HEK293T (cell line): ENCODE measurements at regions not wholly inside any gene's neighbourhood (a gene's known extent, or its start where the extent isn't known, plus 50 kb on each side); places are given as distances from the start of the nearest gene placed in this dataset.
"Not testable (repeated sequence)": the region's sequence is repeated elsewhere in the genome, so short reads cannot be mapped to it uniquely, and the experiment has no call there.

Experiments
- FOXK2 ChIP-seq: fragments of 450-650 bp; IDR thresholded peaks from 2 replicates; pipeline ENCODE4 v1.6.1; 2016; ENCODE audit warnings: mild to moderate bottlenecking
- FOXM1 ChIP-seq: fragments of 450-650 bp; IDR thresholded peaks from 2 replicates; pipeline ENCODE4 v1.6.1; 2017; ENCODE audit warnings: mild to moderate bottlenecking, borderline replicate concordance
- SUZ12 ChIP-seq: fragments of 450-650 bp; IDR thresholded peaks from 2 replicates; pipeline ENCODE4 v1.6.1; 2016; ENCODE audit warnings: mild to moderate bottlenecking
- TARDBP ChIP-seq: fragments of 450-650 bp; IDR thresholded peaks from 2 replicates; pipeline ENCODE4 v1.6.1; 2016
- ZNF384 ChIP-seq: fragments of 450-650 bp; IDR thresholded peaks from 2 replicates; pipeline ENCODE4 v1.6.1; 2016

- not testable (repeated sequence) for TF ChIP-seq TARDBP, ZNF384, FOXK2, SUZ12, FOXM1
Observed at GRCh38 chr9:75207997-75208396, 119.7 kb downstream of the OSTF1 start.
